ENCODE measurements at regions not wholly inside any gene's neighbourhood (a gene's known extent, or its start where the extent isn't known, plus 50 kb on each side); places are given as distances from the start of the nearest gene placed in this dataset.
"Not testable (repeated sequence)": the region's sequence is repeated elsewhere in the genome, so short reads cannot be mapped to it uniquely, and the experiment has no call there.

GRCh38 chr10:9850415-9850814 lies 1167.3 kb upstream of the CELF2 start:
- DNase-seq (ENCODE audit: low read depth), result no peak

- no peak for DNase-seq (ENCODE audit: low read depth)
Observed at GRCh38 chr10:9851808-9852207, 1165.9 kb upstream of the CELF2 start.

- no peak for DNase-seq (ENCODE audit: low read depth)
Observed at GRCh38 chr10:9853405-9854355, 1164.0 kb upstream of the CELF2 start.

- DNase-seq (ENCODE audit: low read depth), result not testable (repeated sequence)
Observed at GRCh38 chr10:9855451-9855850, 1162.2 kb upstream of the CELF2 start.

GRCh38 chr10:9858816-9859215 lies 1158.9 kb upstream of the CELF2 start:
- DNase-seq (ENCODE audit: low read depth), result no peak

- DNase-seq (ENCODE audit: low read depth), result no peak
Observed at GRCh38 chr10:9860045-9860444, 1157.6 kb upstream of the CELF2 start.

- no peak for DNase-seq (ENCODE audit: low read depth)
Observed at GRCh38 chr10:9863559-9864121, 1154.0 kb upstream of the CELF2 start.

GRCh38 chr10:9868499-9868898 lies 1149.2 kb upstream of the CELF2 start:
- DNase-seq (ENCODE audit: low read depth), result no peak

GRCh38 chr10:9869205-9869604 lies 1148.5 kb upstream of the CELF2 start:
- DNase-seq (ENCODE audit: low read depth), result no peak

GRCh38 chr10:9869606-9870176 lies 1148.0 kb upstream of the CELF2 start:
- no peak for DNase-seq (ENCODE audit: low read depth)

GRCh38 chr10:9875353-9875752 lies 1142.3 kb upstream of the CELF2 start:
- no peak for DNase-seq (ENCODE audit: low read depth)

GRCh38 chr10:9877978-9878377 lies 1139.7 kb upstream of the CELF2 start:
- no peak for DNase-seq (ENCODE audit: low read depth)

GRCh38 chr10:9878383-9878782 lies 1139.3 kb upstream of the CELF2 start:
- no peak for DNase-seq (ENCODE audit: low read depth)

GRCh38 chr10:9885761-9886160 lies 1131.9 kb upstream of the CELF2 start:
- no peak for DNase-seq (ENCODE audit: low read depth)

GRCh38 chr10:9886772-9887171 lies 1130.9 kb upstream of the CELF2 start:
- DNase-seq (ENCODE audit: low read depth), result no peak

GRCh38 chr10:9895453-9895852 lies 1122.2 kb upstream of the CELF2 start:
- no peak for DNase-seq (ENCODE audit: low read depth)

GRCh38 chr10:9895981-9896380 lies 1121.7 kb upstream of the CELF2 start:
- no peak for DNase-seq (ENCODE audit: low read depth)

GRCh38 chr10:9898633-9899395 lies 1118.9 kb upstream of the CELF2 start:
- DNase-seq (ENCODE audit: low read depth), result no peak

GRCh38 chr10:9900751-9901150 lies 1116.9 kb upstream of the CELF2 start:
- no peak for DNase-seq (ENCODE audit: low read depth)

- no peak for DNase-seq (ENCODE audit: low read depth)
Observed at GRCh38 chr10:9901971-9902370, 1115.7 kb upstream of the CELF2 start.

- DNase-seq (ENCODE audit: low read depth), result no peak
Observed at GRCh38 chr10:9910446-9910845, 1107.2 kb upstream of the CELF2 start.

GRCh38 chr10:9911488-9911887 lies 1106.2 kb upstream of the CELF2 start:
- no peak for DNase-seq (ENCODE audit: low read depth)
